GM13977 (cell line): ENCODE measurements at regions not wholly inside any gene's neighbourhood (a gene's known extent, or its start where the extent isn't known, plus 50 kb on each side); places are given as distances from the start of the nearest gene placed in this dataset.
"Not testable (repeated sequence)": the region's sequence is repeated elsewhere in the genome, so short reads cannot be mapped to it uniquely, and the experiment has no call there.

Experiments
- DNase-seq: peaks from one replicate; pipeline ENCODE4 v3.0.0; 2012; ENCODE audit warnings: low spot score
- CTCF ChIP-seq: IDR thresholded peaks from 2 replicates; pipeline ENCODE4 v1.5.1; 2012; ENCODE audit warnings: mild to moderate bottlenecking, control low read depth; ENCODE audit not compliant: insufficient read depth; ENCODE audit errors: extremely low read depth, missing control alignments
- in situ Hi-C: fragments of 300-500 bp; cut with MboI; formaldehyde crosslinking; loops from one replicate; pipeline ENCODE4 v1.12.0; 2022; ENCODE audit warnings: low sequenced_read_pairs, low pct_unique_long_range_greater_than_20kb, mixed read lengths, inconsistent platforms; ENCODE audit not compliant: unreplicated experiment

- in situ Hi-C loops = no loop called here
- no peak for DNase-seq
- TF ChIP-seq CTCF = no peak
These were observed 268.6 kb downstream of the BTG1 start for GRCh38 chr12:91877022-91877421.

DNA sequence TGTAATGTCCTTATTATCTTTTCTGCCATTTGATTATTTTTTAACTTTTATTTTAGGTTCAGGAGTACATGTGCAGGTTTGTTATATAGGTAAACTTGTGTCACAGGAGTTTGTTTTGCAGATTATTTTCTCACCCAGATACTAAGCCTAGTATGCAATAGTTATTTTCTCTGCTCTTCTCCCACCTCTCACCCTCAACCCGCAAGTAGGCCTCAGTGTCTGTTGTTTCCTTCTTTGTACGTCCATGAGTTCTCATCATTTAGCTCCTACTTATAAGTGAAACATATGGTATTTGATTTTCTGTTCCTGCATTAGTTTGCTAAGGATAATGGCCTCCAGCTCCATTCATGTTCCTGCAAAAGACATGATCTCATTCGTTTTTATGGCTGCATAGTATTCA lies 270.0 kb downstream of the BTG1 start:
- in situ Hi-C loops, DNase-seq: not testable (repeated sequence)

- DNase-seq = no peak
These were observed 271.4 kb downstream of the BTG1 start for GRCh38 chr12:91874086-91874865.

GRCh38 chr12:91871751-91872150 lies 273.9 kb downstream of the BTG1 start:
- in situ Hi-C loops = no loop called here
- TF ChIP-seq CTCF = no peak
- no peak for DNase-seq

More at GRCh38 chr12:91874086-91874865, 271.4 kb downstream of the BTG1 start:
- in situ Hi-C loops = no loop called here
- TF ChIP-seq CTCF = no peak

DNA sequence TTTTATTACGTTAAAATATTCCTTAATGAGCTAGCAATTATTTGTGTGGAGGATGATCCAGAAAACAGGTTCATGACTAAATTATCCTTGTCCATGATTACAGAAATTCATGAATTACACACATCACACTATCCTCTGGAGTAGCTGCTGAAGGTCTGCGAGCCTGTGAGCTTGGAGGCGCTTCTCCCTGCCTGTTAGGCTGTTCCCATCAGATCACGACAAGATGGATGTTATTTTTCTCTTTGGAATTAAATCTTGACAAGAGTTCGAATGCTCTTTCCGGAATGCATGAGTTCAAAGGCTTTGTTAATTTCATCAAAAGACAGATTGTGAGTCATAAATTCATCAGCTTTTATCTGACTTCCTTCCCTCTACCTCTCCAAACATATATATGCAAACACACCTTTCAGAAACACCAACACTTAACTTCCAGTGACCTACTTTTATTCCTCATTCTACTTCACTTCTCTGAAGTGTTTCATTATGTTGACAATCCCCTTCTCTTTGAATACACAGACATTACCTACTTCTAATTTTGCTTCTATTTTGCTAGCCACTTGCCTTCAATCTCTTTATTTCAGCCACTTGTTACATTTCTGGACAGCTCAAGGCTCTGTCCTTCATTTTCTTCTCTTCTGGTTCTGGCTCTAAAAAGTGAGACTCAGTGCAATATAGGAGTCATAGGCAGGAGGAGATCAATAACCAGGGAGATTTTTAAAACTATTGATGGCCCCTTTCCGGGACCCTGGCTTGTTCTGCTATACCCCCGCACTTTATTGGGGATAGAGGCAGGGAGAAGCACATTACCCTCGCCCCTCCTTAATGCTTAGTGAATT lies 274.6 kb downstream of the BTG1 start:
- in situ Hi-C loops = no loop called here
- no peak for DNase-seq
- no peak for TF ChIP-seq CTCF

GRCh38 chr12:91868054-91868453 lies 277.6 kb downstream of the BTG1 start:
- TF ChIP-seq CTCF = no peak
- no peak for DNase-seq
- in situ Hi-C loops = no loop called here

GRCh38 chr12:91866566-91866965 lies 279.1 kb downstream of the BTG1 start:
- DNase-seq = no peak
- in situ Hi-C loops = no loop called here
- TF ChIP-seq CTCF = no peak
